ENCODE measurements at regions not wholly inside any gene's neighbourhood (a gene's known extent, or its start where the extent isn't known, plus 50 kb on each side); places are given as distances from the start of the nearest gene placed in this dataset.

GRCh38 chr3:106063909-106064308 is 195.1 kb upstream of the CBLB start:
- Histone ChIP-seq H3K4me3 (ENCODE audit: low read depth in 1 of 3, low read length in 3 of 3) (no peak overlapping the region), H3K9me3 (ENCODE audit: control insufficient read depth in 4 of 4, low read length in 3 of 4) (peaks cover 0 to 3% (median 0%) of the 10 kb centered on the region in 4 donors), H3K9ac (ENCODE audit: low read depth in 1 of 2, low read length in 2 of 2) (no peak overlapping the region), H3K4me1 (ENCODE audit: control insufficient read depth in 4 of 4, insufficient read depth in 4 of 4, low read length in 3 of 4) (no peaks in the 10 kb centered on the region), H3K27me3 (ENCODE audit: control insufficient read depth in 4 of 4, insufficient read depth in 4 of 4, low read length in 3 of 4) (no peaks in the 10 kb centered on the region), H3K36me3 (ENCODE audit: control insufficient read depth in 4 of 4, insufficient read depth in 3 of 4, low read depth in 1 of 4, low read length in 3 of 4) (no peaks in the 10 kb centered on the region), H3K27ac (ENCODE audit: low read depth in 1 of 2, low read length in 2 of 2) (no peak overlapping the region)
- TF ChIP-seq SP1 (IDR thresholded peaks at IDR 0.05) (no peak), FOXA2 (IDR thresholded peaks at IDR 0.05) (no peak), TAF1 (conservative IDR thresholded peaks at IDR 0.05) (no peak), RXRA (IDR thresholded peaks at IDR 0.05) (no peak), GABPA (IDR thresholded peaks at IDR 0.05 in 1 of 2, conservative IDR thresholded peaks at IDR 0.05 in 1 of 2) (no peak), NR2F2 (IDR thresholded peaks at IDR 0.05) (no peak), FOXA1 (IDR thresholded peaks at IDR 0.05) (no peak), RAD21 (IDR thresholded peaks at IDR 0.05) (no peak), EGR1 (IDR thresholded peaks at IDR 0.05; ENCODE audit: low read depth in 2 of 2) (no peak), HNF4G (IDR thresholded peaks at IDR 0.05) (no peak), CTCF (IDR thresholded peaks at IDR 0.05; ENCODE audit: low read depth, low read length, missing input control) (no peak), JUND (IDR thresholded peaks at IDR 0.05) (no peak), HNF4A (conservative IDR thresholded peaks at IDR 0.05) (no peak), YY1 (IDR thresholded peaks at IDR 0.05) (no peak)
- TF ChIP-seq, protein P1, sequence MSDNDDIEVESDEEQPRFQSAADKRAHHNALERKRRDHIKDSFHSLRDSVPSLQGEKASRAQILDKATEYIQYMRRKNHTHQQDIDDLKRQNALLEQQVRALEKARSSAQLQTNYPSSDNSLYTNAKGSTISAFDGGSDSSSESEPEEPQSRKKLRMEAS (IDR thresholded peaks at IDR 0.05), result no peak
- TF ChIP-seq, protein P2, sequence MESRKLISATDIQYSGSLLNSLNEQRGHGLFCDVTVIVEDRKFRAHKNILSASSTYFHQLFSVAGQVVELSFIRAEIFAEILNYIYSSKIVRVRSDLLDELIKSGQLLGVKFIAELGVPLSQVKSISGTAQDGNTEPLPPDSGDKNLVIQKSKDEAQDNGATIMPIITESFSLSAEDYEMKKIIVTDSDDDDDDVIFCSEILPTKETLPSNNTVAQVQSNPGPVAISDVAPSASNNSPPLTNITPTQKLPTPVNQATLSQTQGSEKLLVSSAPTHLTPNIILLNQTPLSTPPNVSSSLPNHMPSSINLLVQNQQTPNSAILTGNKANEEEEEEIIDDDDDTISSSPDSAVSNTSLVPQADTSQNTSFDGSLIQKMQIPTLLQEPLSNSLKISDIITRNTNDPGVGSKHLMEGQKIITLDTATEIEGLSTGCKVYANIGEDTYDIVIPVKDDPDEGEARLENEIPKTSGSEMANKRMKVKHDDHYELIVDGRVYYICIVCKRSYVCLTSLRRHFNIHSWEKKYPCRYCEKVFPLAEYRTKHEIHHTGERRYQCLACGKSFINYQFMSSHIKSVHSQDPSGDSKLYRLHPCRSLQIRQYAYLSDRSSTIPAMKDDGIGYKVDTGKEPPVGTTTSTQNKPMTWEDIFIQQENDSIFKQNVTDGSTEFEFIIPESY (IDR thresholded peaks at IDR 0.05), result no peak
- TF ChIP-seq, protein P3, sequence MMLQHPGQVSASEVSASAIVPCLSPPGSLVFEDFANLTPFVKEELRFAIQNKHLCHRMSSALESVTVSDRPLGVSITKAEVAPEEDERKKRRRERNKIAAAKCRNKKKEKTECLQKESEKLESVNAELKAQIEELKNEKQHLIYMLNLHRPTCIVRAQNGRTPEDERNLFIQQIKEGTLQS (IDR thresholded peaks at IDR 0.05), result no peak
- TF ChIP-seq, protein P4, sequence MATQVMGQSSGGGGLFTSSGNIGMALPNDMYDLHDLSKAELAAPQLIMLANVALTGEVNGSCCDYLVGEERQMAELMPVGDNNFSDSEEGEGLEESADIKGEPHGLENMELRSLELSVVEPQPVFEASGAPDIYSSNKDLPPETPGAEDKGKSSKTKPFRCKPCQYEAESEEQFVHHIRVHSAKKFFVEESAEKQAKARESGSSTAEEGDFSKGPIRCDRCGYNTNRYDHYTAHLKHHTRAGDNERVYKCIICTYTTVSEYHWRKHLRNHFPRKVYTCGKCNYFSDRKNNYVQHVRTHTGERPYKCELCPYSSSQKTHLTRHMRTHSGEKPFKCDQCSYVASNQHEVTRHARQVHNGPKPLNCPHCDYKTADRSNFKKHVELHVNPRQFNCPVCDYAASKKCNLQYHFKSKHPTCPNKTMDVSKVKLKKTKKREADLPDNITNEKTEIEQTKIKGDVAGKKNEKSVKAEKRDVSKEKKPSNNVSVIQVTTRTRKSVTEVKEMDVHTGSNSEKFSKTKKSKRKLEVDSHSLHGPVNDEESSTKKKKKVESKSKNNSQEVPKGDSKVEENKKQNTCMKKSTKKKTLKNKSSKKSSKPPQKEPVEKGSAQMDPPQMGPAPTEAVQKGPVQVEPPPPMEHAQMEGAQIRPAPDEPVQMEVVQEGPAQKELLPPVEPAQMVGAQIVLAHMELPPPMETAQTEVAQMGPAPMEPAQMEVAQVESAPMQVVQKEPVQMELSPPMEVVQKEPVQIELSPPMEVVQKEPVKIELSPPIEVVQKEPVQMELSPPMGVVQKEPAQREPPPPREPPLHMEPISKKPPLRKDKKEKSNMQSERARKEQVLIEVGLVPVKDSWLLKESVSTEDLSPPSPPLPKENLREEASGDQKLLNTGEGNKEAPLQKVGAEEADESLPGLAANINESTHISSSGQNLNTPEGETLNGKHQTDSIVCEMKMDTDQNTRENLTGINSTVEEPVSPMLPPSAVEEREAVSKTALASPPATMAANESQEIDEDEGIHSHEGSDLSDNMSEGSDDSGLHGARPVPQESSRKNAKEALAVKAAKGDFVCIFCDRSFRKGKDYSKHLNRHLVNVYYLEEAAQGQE (IDR thresholded peaks at IDR 0.05), result no peak
- 93% methylated on average over 3 of the region's 3 CpGs for WGBS
- no peak for DNase-seq (ENCODE audit: low spot score)

Data from liver (tissue), 8 donors.